ENCODE measurements at regions not wholly inside any gene's neighbourhood (a gene's known extent, or its start where the extent isn't known, plus 50 kb on each side); places are given as distances from the start of the nearest gene placed in this dataset.

- ATAC-seq (ENCODE audit: low FRiP score) (no peak), DNase-seq (ENCODE audit: low spot score) (no peak)
- TF ChIP-seq CTCF (IDR thresholded peaks at IDR 0.05), result no peak
These were observed 50.0 kb upstream of the TSC22D2 start for GRCh38 chr3:150357923-150358607.

GRCh38 chr3:150357140-150357539 lies 51.0 kb upstream of the TSC22D2 start:
- TF ChIP-seq CTCF (IDR thresholded peaks at IDR 0.05), result no peak
- ATAC-seq (ENCODE audit: low FRiP score) (no peak), DNase-seq (ENCODE audit: low spot score) (no peak)

GRCh38 chr3:150355574-150355973 lies 52.5 kb upstream of the TSC22D2 start:
- no peak for ATAC-seq (ENCODE audit: low FRiP score)
- DNase-seq (ENCODE audit: low spot score), result no peak

GRCh38 chr3:150352931-150353330 lies 55.2 kb upstream of the TSC22D2 start:
- TF ChIP-seq CTCF (IDR thresholded peaks at IDR 0.05), result no peak
- ATAC-seq (ENCODE audit: low FRiP score) (no peak), DNase-seq (ENCODE audit: low spot score) (no peak)

More at GRCh38 chr3:150355574-150355973, 52.5 kb upstream of the TSC22D2 start:
- TF ChIP-seq CTCF (IDR thresholded peaks at IDR 0.05), result no peak

- ATAC-seq (ENCODE audit: low FRiP score), result no peak
- TF ChIP-seq CTCF (IDR thresholded peaks at IDR 0.05), result no peak
- DNase-seq (ENCODE audit: low spot score), result no peak
These were observed 56.7 kb upstream of the TSC22D2 start for GRCh38 chr3:150351398-150351797.

- DNase-seq (ENCODE audit: low spot score), result no peak
- ATAC-seq (ENCODE audit: low FRiP score), result no peak
- TF ChIP-seq CTCF (IDR thresholded peaks at IDR 0.05), result no peak
These were observed 58.6 kb upstream of the TSC22D2 start for GRCh38 chr3:150349314-150350097.

GRCh38 chr3:150348500-150348899 lies 59.6 kb upstream of the TSC22D2 start:
- peak; percentile 69 for ATAC-seq (ENCODE audit: low FRiP score)
- TF ChIP-seq CTCF (IDR thresholded peaks at IDR 0.05), result no peak
- no peak for DNase-seq (ENCODE audit: low spot score)

Data from omental fat pad (tissue), 3 donors.